HG03175 (cell line): ENCODE measurements at regions not wholly inside any gene's neighbourhood (a gene's known extent, or its start where the extent isn't known, plus 50 kb on each side); places are given as distances from the start of the nearest gene placed in this dataset.

ENCODE experiments used
- ATAC-seq: cut with Tn5 transposase; IDR thresholded peaks from one replicate; pipeline ENCODE4 v1.9.1; 2021; ENCODE audit warnings: mild to moderate bottlenecking, moderate library complexity; ENCODE audit not compliant: unreplicated experiment

DNA sequence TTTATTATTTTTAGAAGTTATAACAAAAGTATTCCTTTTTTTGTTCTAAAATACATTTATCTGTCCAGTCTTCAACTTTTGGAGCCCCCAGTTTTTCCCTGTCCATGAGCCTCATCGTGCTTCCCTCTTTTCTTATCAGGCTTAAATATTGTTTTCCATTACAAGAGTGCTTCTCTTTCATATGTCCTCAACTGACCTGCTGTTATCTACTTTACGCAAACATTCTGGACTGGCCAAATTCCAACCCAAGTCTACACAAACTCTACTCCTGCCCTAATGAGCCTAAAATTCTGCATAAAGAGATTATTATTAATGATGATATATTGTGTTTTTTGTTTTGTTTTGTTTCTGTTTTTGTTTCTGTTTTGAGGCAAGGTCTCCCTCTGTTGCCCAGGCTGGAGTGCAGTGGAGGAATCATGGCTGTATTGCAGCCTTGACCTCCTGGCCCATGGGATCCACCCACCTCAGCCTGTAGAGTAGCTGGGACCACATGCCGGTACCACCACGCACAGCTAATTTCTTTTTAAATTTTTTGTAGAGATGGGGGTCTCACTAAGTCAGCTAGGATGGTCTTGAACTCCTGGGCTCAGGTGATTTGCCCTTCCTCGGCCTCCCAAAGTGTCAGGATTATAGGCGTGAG lies 318.8 kb upstream of the NEGR1 start:
- ATAC-seq = no peak

- ATAC-seq = no peak
These were observed 303.8 kb upstream of the NEGR1 start for GRCh38 chr1:72586023-72586685.

DNA sequence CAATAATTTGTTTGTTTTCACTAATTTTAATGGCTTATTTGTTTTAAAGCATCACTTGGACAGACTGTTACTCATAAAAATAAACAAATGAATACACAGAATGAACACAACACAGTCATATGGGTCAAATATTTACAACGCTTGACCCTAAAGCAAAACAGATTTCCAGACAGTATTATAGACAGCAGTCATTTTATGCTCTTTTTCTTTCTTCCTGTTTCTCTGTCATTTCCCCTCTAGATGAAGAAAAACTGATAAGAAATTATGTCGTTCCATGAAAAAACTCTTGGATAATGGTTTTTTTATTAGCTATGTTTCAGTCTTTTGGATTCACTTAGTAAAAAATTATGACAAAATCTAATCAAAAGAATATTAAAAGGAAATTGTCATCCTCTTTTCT lies 297.3 kb upstream of the NEGR1 start:
- no peak for ATAC-seq

- ATAC-seq = no peak
These were observed 288.5 kb upstream of the NEGR1 start for GRCh38 chr1:72570815-72571214.

- ATAC-seq = peak; percentile 88
These were observed 285.8 kb upstream of the NEGR1 start for GRCh38 chr1:72568113-72568512.

- no peak for ATAC-seq
These were observed 285.2 kb upstream of the NEGR1 start for GRCh38 chr1:72567521-72567920.

DNA sequence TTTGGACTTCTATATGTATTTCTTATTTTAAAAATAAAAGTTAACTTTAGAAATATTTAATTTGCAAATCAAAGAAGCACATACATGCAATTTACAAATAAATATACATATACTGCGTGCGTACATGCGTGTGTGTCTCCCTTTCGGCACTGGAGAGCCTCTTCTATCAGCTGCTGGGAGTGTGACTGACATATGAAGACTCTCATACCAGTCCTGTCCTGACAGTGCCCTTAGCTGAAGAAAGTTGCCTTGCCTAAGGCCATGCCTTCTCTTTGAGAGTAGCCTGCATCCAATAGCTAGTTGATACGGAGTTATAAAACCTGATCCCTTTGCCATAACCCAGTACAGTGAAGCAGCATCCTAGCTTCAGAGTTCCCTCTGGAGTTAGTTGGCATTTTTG lies 282.4 kb upstream of the NEGR1 start:
- ATAC-seq = no peak

GRCh38 chr1:72557446-72558049 lies 275.2 kb upstream of the NEGR1 start:
- no peak for ATAC-seq

GRCh38 chr1:72547412-72547811 lies 265.1 kb upstream of the NEGR1 start:
- ATAC-seq = no peak

- no peak for ATAC-seq
These were observed 258.3 kb upstream of the NEGR1 start for GRCh38 chr1:72540674-72541073.

- ATAC-seq = no peak
These were observed 253.1 kb upstream of the NEGR1 start for GRCh38 chr1:72535470-72535869.

DNA sequence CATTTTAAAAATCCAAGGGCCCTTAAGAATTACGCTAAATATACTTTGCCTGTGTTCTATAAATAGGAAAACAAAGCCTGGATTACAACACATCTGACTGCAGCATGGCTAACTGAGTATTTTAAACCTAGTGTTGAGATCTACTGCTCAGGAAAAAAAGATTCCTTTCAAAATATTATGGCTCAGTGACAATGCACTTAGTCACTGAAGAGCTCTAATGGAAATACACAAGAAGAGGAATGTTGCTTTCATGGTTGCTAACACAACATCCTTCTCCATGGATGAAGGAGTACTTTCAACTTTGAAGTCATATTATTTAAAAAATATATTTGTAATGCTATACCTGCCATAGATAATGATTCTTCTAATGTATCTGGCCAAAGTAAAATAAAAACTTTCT lies 248.3 kb upstream of the NEGR1 start:
- ATAC-seq = no peak

- ATAC-seq = no peak
These were observed 244.6 kb upstream of the NEGR1 start for GRCh38 chr1:72526926-72527325.

- no peak for ATAC-seq
These were observed 241.7 kb upstream of the NEGR1 start for GRCh38 chr1:72524021-72524420.

DNA sequence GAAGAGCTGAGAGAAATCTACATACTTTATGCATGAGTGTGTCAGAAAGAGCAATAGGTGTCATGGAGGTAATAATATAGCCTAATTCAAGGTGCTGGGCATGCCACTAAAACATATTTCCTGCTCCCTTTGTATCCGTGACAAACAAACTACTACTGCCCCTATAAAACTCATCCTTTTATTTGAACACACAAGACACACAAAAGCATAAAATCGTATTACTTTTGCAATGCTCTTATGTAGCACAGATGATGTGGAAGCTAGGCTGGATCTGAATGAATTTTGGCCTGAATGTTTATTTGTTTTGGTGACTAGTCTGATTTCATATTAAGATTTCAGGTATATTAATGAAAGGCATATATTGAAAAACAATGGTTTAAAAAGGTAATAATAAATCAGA lies 239.3 kb upstream of the NEGR1 start:
- ATAC-seq = no peak

DNA sequence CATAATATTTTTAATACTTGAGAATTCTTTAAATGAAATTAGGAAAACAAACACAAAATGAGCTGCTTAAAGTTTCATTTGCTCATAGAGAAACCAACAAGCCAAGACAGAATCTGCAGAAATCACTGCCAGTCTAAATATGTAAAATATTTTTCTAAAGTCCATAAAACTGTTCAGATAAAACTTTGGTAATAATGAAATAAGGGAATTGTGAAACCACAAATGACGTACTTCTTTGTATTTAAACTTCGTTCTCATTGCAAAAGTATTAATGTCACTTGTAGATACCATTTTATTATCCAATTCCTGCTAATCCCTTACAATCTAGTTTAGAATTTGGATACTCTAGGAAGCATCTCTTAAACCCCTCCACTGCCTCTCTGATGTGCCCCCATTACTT lies 234.5 kb upstream of the NEGR1 start:
- ATAC-seq = no peak

GRCh38 chr1:72516264-72516663 lies 233.9 kb upstream of the NEGR1 start:
- no peak for ATAC-seq

DNA sequence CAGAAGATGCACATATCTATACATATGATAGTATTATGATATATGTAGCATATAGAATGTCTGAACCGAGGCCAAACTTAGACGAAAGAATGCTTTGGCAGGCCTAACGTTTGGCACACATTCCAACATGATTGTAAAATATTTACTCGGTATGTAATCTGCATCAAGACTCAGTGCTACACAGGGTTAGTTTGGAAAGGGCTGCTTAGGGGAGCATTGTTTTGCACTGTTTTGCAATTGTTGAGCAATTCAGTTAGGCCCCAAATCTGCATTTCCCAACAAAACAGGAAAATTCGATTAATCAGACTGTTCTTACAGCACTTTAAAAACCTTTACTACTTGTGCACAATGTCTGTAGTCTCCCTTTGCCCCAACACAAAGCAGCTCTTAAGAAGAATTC lies 216.0 kb upstream of the NEGR1 start:
- no peak for ATAC-seq

GRCh38 chr1:72489801-72490200 lies 207.5 kb upstream of the NEGR1 start:
- ATAC-seq = no peak

GRCh38 chr1:72485801-72486200 lies 203.5 kb upstream of the NEGR1 start:
- no peak for ATAC-seq

GRCh38 chr1:72483846-72484357 lies 201.6 kb upstream of the NEGR1 start:
- no peak for ATAC-seq

DNA sequence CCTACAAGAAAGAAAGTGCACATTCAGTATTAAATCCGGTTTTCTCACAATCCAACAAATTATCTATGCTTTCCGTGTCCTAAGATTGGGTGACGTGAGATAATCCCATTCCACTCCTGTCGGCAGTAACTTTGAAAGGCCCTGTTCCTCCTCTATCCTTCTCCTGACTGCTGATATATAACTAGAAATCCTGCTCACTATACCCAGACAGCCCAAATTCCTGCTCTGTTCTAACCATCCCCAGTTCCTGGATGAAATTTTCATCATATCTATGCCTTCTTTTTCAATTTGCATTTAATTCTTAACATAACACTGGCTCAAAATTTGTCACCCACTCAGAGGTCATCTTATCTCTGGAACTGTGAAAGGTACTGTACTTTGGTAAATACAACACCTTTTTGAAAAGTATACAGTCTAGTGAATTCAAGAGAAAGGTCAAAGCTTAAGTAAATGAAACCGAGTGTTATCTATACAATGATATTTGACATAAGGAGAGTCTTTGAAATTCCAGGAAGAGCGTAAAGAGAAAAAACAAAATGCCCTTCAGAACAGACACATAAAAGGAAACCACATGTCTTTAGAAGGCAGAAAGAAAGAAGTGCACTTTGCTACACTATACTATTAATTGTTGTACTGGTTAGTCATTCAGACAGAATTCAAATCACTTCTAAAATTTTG lies 200.5 kb upstream of the NEGR1 start:
- ATAC-seq = no peak
